ENCODE measurements at regions not wholly inside any gene's neighbourhood (a gene's known extent, or its start where the extent isn't known, plus 50 kb on each side); places are given as distances from the start of the nearest gene placed in this dataset.

- no peak overlapping the region for H3K27ac ChIP-seq (ENCODE audit: low read length)
- no peak overlapping the region for H2AFZ ChIP-seq (ENCODE audit: low read length)
- H3K9ac ChIP-seq (ENCODE audit: low read length) = no peak overlapping the region
- H3K36me3 ChIP-seq (replicated peaks; ENCODE audit: insufficient read depth, low read length) = no peaks in the 10 kb centered on the region
- H3F3A ChIP-seq (ENCODE audit: insufficient read depth, low read length) = no peaks in the 10 kb centered on the region
- no peak for DNase-seq
- H3K79me2 ChIP-seq (ENCODE audit: low read length) = no peaks in the 10 kb centered on the region
- no peak overlapping the region for H3K4me3 ChIP-seq (ENCODE audit: low read length)
- no peaks in the 10 kb centered on the region for H3K9me2 ChIP-seq (replicated peaks; ENCODE audit: insufficient read depth, low read length)
- H3K4me2 ChIP-seq (ENCODE audit: low read depth, low read length) = no peak overlapping the region
- no peaks in the 10 kb centered on the region for H4K20me1 ChIP-seq (ENCODE audit: insufficient read depth, low read length)
- H3K4me1 ChIP-seq (ENCODE audit: low read length) = no peaks in the 10 kb centered on the region
- H3K27me3 ChIP-seq (replicated peaks; ENCODE audit: insufficient read depth, low read length) = no peaks in the 10 kb centered on the region
- TF ChIP-seq CTCF (IDR thresholded peaks at IDR 0.05; ENCODE audit: low read length) = no peak
- no peak for TF ChIP-seq EZH2 (optimal IDR thresholded peaks at IDR 0.05; ENCODE audit: low read depth, low read length)
- no peak for TF ChIP-seq EZH2phosphoT487 (IDR thresholded peaks at IDR 0.05; ENCODE audit: low read length)
- H3K9me3 ChIP-seq (replicated peaks; ENCODE audit: insufficient read depth, low read length) = no peaks in the 10 kb centered on the region
These were observed 493.0 kb upstream of the PITX2 start for GRCh38 chr4:111115881-111116280.

DNA sequence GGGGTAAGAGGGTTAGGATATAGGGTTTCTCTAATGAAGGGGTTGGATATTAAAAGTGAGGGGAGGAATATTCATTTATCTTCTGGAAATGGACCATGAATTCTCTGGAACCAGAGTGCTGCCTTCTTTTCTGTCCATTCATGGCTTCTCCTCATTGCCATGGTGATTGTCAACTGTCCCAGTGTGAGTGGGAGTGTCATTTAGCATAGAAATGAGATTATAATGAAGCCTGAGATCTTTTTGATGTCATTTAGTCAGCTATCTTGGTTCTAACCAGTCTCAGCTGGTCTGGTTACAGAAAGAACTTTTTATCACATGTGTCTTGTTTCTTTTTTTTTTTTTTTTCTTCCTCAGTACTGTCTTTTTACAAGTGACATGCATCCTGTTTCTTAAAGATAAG, 497.3 kb upstream of the PITX2 start:
- Histone ChIP-seq H3K9ac (ENCODE audit: low read length) (no peak overlapping the region), H3K4me1 (ENCODE audit: low read length) (no peaks in the 10 kb centered on the region), H3K4me2 (ENCODE audit: low read depth, low read length) (no peak overlapping the region), H3K9me2 (replicated peaks; ENCODE audit: insufficient read depth, low read length) (no peaks in the 10 kb centered on the region), H3K36me3 (replicated peaks; ENCODE audit: insufficient read depth, low read length) (no peaks in the 10 kb centered on the region), H3F3A (ENCODE audit: insufficient read depth, low read length) (no peaks in the 10 kb centered on the region), H3K79me2 (ENCODE audit: low read length) (no peaks in the 10 kb centered on the region), H3K9me3 (replicated peaks; ENCODE audit: insufficient read depth, low read length) (no peaks in the 10 kb centered on the region), H2AFZ (ENCODE audit: low read length) (no peak overlapping the region), H3K27ac (ENCODE audit: low read length) (no peak overlapping the region), H3K27me3 (replicated peaks; ENCODE audit: insufficient read depth, low read length) (no peaks in the 10 kb centered on the region), H4K20me1 (ENCODE audit: insufficient read depth, low read length) (no peaks in the 10 kb centered on the region), H3K4me3 (ENCODE audit: low read length) (no peak overlapping the region)
- no peak for TF ChIP-seq CTCF (IDR thresholded peaks at IDR 0.05; ENCODE audit: low read length)
- no peak for TF ChIP-seq EZH2 (optimal IDR thresholded peaks at IDR 0.05; ENCODE audit: low read depth, low read length)
- TF ChIP-seq EZH2phosphoT487 (IDR thresholded peaks at IDR 0.05; ENCODE audit: low read length) = no peak
- no peak for DNase-seq

DNA sequence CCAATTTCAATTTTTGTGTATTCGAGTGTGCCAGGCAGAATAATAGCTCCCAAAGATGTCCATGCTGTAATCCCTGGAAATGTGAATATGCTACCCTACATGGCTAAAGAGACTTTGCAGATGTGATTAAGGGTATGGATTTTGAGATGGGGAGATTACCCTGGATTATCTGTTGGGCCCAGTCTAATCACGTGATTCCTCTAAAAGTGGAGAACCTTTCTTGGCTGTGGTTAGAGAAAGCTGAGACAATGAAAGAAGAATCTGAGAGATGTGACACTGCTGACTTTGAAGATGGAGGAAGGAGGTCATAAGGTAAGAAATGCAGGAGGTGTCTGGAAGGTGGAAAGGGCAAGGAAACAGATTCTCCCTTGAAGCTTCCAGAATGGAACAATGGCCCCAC, 503.5 kb upstream of the PITX2 start:
- peaks cover 24% of the 10 kb centered on the region for H3K4me1 ChIP-seq (ENCODE audit: low read length)
- no peak for DNase-seq
- no peaks in the 10 kb centered on the region for H3K79me2 ChIP-seq (ENCODE audit: low read length)
- H3K36me3 ChIP-seq (replicated peaks; ENCODE audit: insufficient read depth, low read length) = no peaks in the 10 kb centered on the region
- no peaks in the 10 kb centered on the region for H3K9me3 ChIP-seq (replicated peaks; ENCODE audit: insufficient read depth, low read length)
- H2AFZ ChIP-seq (ENCODE audit: low read length) = no peak overlapping the region
- H3K4me3 ChIP-seq (ENCODE audit: low read length) = no peak overlapping the region
- no peaks in the 10 kb centered on the region for H3F3A ChIP-seq (ENCODE audit: insufficient read depth, low read length)
- H3K9me2 ChIP-seq (replicated peaks; ENCODE audit: insufficient read depth, low read length) = no peaks in the 10 kb centered on the region
- no peak overlapping the region for H3K4me2 ChIP-seq (ENCODE audit: low read depth, low read length)
- no peaks in the 10 kb centered on the region for H3K27me3 ChIP-seq (replicated peaks; ENCODE audit: insufficient read depth, low read length)
- no peak overlapping the region for H3K9ac ChIP-seq (ENCODE audit: low read length)
- H4K20me1 ChIP-seq (ENCODE audit: insufficient read depth, low read length) = no peaks in the 10 kb centered on the region
- no peak for TF ChIP-seq CTCF (IDR thresholded peaks at IDR 0.05; ENCODE audit: low read length)
- no peak for TF ChIP-seq EZH2 (optimal IDR thresholded peaks at IDR 0.05; ENCODE audit: low read depth, low read length)
- no peak overlapping the region for H3K27ac ChIP-seq (ENCODE audit: low read length)

Data from MM.1S (cell line).